ENCODE measurements at regions not wholly inside any gene's neighbourhood (a gene's known extent, or its start where the extent isn't known, plus 50 kb on each side); places are given as distances from the start of the nearest gene placed in this dataset.

GRCh38 chr6:126481319-126481718, 141.4 kb downstream of the CENPW start:
- TF ChIP-seq CTCF (IDR thresholded peaks at IDR 0.05) (no peak), ZFX (IDR thresholded peaks at IDR 0.05; ENCODE audit: borderline replicate concordance) (no peak)
